ENCODE measurements at regions not wholly inside any gene's neighbourhood (a gene's known extent, or its start where the extent isn't known, plus 50 kb on each side); places are given as distances from the start of the nearest gene placed in this dataset.
"Not testable (repeated sequence)": the region's sequence is repeated elsewhere in the genome, so short reads cannot be mapped to it uniquely, and the experiment has no call there.

DNA sequence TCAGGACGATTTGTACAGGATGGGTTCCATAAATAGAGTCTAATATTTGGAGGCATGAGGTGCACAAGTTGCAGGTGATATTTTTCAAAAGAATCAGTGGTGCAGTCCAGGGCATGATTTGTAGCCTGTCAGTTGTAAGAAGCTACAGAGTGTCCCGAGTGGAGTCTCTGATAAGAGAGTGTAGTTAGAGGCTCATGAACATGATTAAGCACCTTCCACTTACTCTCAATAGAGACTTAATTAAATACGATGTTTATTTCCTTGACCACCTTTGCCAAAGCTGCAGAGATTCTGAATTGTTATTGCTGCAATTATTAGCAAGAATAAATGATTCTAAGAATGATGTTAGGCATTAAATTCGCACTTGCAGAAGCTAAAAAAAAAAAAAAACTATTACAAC is 218.4 kb upstream of the LRTM1 start:
- Histone ChIP-seq H3K27ac (ENCODE audit: low read depth in 2 of 2, low read length in 2 of 2) (no peak overlapping the region), H3K9ac (ENCODE audit: low read length in 3 of 3) (no peak overlapping the region), H3K4me3 (ENCODE audit: low read length in 3 of 3) (no peak overlapping the region), H3K36me3 (ENCODE audit: control insufficient read depth in 2 of 3, insufficient read depth in 3 of 3, low read length in 3 of 3) (no peaks in the 10 kb centered on the region), H3K27me3 (ENCODE audit: control insufficient read depth, insufficient read depth, low read length) (no peaks in the 10 kb centered on the region), H3K4me1 (ENCODE audit: control insufficient read depth in 2 of 3, insufficient read depth in 2 of 3, low read depth in 1 of 3, low read length in 3 of 3) (no peaks in the 10 kb centered on the region), H3K9me3 (ENCODE audit: control insufficient read depth in 2 of 3, insufficient read depth in 1 of 3, low read length in 3 of 3) (no peaks in the 10 kb centered on the region)
- FAIRE-seq (no peak), DNase-seq (no peak)
- intact Hi-C loops (cut with DNase I), result no loop called here
- TF ChIP-seq, protein P1, sequence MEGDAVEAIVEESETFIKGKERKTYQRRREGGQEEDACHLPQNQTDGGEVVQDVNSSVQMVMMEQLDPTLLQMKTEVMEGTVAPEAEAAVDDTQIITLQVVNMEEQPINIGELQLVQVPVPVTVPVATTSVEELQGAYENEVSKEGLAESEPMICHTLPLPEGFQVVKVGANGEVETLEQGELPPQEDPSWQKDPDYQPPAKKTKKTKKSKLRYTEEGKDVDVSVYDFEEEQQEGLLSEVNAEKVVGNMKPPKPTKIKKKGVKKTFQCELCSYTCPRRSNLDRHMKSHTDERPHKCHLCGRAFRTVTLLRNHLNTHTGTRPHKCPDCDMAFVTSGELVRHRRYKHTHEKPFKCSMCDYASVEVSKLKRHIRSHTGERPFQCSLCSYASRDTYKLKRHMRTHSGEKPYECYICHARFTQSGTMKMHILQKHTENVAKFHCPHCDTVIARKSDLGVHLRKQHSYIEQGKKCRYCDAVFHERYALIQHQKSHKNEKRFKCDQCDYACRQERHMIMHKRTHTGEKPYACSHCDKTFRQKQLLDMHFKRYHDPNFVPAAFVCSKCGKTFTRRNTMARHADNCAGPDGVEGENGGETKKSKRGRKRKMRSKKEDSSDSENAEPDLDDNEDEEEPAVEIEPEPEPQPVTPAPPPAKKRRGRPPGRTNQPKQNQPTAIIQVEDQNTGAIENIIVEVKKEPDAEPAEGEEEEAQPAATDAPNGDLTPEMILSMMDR (IDR thresholded peaks at IDR 0.05; ENCODE audit: borderline replicate concordance, extremely low read depth, insufficient read depth), result no peak

DNA sequence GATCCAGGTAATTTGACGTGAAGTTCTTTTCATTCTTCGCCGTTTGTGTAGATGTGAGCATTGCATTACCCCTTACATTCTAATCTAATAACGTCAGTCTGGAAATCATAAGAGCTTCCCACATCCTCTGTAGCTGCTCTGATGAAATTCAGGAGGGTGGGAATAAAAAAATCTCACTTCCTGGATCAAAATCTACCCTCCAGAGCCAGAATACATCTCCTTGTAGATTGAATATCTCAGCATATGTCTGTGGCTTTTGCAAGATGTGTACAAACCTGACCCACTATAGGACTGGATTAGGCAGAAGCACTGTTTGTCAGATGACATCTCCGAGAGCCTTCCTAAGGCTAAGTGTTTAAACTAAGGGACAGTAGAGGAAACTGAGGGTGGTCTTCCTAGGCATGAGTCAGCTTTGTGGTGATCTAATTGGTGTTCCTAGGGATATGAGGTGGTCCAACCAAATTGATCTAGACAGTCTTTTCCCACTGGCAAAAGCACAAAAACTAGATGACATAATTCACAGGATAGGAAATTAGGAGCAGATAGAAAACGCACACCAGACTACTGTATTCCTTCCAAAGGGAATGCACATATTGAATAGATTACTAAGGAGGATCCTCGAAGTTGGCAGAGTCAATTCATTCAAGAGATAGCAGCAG is 216.3 kb upstream of the LRTM1 start:
- TF ChIP-seq, protein P1 (IDR thresholded peaks at IDR 0.05; ENCODE audit: borderline replicate concordance, extremely low read depth, insufficient read depth), result no peak
- H3K27ac ChIP-seq (ENCODE audit: low read depth in 2 of 2, low read length in 2 of 2), result no peak overlapping the region
- FAIRE-seq (no peak), DNase-seq (no peak)
- no peaks in the 10 kb centered on the region for H3K36me3 ChIP-seq (ENCODE audit: control insufficient read depth in 2 of 3, insufficient read depth in 3 of 3, low read length in 3 of 3)
- intact Hi-C loops (cut with DNase I), result no loop called here
- H3K4me3 ChIP-seq (ENCODE audit: low read length in 3 of 3), result no peak overlapping the region
- no peak overlapping the region for H3K9ac ChIP-seq (ENCODE audit: low read length in 3 of 3)
- H3K9me3 ChIP-seq (ENCODE audit: control insufficient read depth in 2 of 3, insufficient read depth in 1 of 3, low read length in 3 of 3), result no peaks in the 10 kb centered on the region
- no peaks in the 10 kb centered on the region for H3K27me3 ChIP-seq (ENCODE audit: control insufficient read depth, insufficient read depth, low read length)
- H3K4me1 ChIP-seq (ENCODE audit: control insufficient read depth in 2 of 3, insufficient read depth in 2 of 3, low read depth in 1 of 3, low read length in 3 of 3), result no peaks in the 10 kb centered on the region

DNA sequence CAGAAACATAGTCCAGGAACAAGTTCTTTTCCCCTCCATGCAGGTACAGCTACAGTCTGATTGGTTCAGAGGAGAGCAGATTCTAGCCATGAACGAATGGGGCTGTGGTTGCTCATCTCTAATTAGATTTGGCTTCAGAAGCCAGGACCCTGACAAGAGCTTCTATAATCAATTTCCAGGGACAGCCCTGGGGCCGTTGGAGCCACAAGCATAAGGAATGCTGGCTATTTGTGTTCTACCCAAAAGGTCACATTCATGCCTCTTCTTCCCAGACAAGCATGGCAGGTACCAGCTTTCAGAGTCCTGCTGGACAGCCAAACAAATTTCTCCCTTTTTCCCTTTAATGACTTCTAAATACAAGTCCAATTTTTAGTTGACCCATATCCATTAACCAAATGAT is 215.5 kb upstream of the LRTM1 start:
- no peaks in the 10 kb centered on the region for H3K4me1 ChIP-seq (ENCODE audit: control insufficient read depth in 2 of 3, insufficient read depth in 2 of 3, low read depth in 1 of 3, low read length in 3 of 3)
- intact Hi-C loops (cut with DNase I), result no loop called here
- H3K4me3 ChIP-seq (ENCODE audit: low read length in 3 of 3), result no peak overlapping the region
- H3K27ac ChIP-seq (ENCODE audit: low read depth in 2 of 2, low read length in 2 of 2), result no peak overlapping the region
- H3K27me3 ChIP-seq (ENCODE audit: control insufficient read depth, insufficient read depth, low read length), result no peaks in the 10 kb centered on the region
- TF ChIP-seq, protein P1 (IDR thresholded peaks at IDR 0.05; ENCODE audit: borderline replicate concordance, extremely low read depth, insufficient read depth), result no peak
- no peaks in the 10 kb centered on the region for H3K9me3 ChIP-seq (ENCODE audit: control insufficient read depth in 2 of 3, insufficient read depth in 1 of 3, low read length in 3 of 3)
- no peaks in the 10 kb centered on the region for H3K36me3 ChIP-seq (ENCODE audit: control insufficient read depth in 2 of 3, insufficient read depth in 3 of 3, low read length in 3 of 3)
- no peak for FAIRE-seq
- H3K9ac ChIP-seq (ENCODE audit: low read length in 3 of 3), result no peak overlapping the region
- DNase-seq, result no peak

DNA sequence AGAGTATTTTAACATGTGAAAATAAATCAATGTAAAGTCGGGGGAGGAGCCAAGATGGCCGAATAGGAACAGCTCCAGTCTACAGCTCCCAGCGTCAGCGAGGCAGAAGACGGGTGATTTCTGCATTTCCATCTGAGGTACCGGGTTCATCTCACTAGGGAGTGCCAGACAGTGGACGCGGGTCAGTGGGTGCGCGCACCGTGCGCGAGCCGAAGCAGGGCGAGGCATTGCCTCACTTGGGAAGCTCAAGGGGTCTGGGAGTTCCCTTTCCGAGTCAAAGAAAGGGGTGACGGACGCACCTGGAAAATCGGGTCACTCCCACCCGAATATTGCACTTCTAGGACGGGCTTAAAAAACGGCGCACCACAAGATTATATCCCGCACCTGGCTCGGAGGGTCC is 208.4 kb upstream of the LRTM1 start:
- H3K4me3 ChIP-seq (ENCODE audit: low read length in 3 of 3); DNase-seq; H3K36me3 ChIP-seq (ENCODE audit: control insufficient read depth in 2 of 3, insufficient read depth in 3 of 3, low read length in 3 of 3); H3K9me3 ChIP-seq (ENCODE audit: control insufficient read depth in 2 of 3, insufficient read depth in 1 of 3, low read length in 3 of 3); H3K27ac ChIP-seq (ENCODE audit: low read depth in 2 of 2, low read length in 2 of 2); H3K9ac ChIP-seq (ENCODE audit: low read length in 3 of 3); H3K27me3 ChIP-seq (ENCODE audit: control insufficient read depth, insufficient read depth, low read length); H3K4me1 ChIP-seq (ENCODE audit: control insufficient read depth in 2 of 3, insufficient read depth in 2 of 3, low read depth in 1 of 3, low read length in 3 of 3); intact Hi-C loops (cut with DNase I); FAIRE-seq: not testable (repeated sequence)
